Suprapubic skin (tissue), 4 donors: ENCODE measurements at regions not wholly inside any gene's neighbourhood (a gene's known extent, or its start where the extent isn't known, plus 50 kb on each side); places are given as distances from the start of the nearest gene placed in this dataset.

Source experiments
- DNase-seq, 2 donors: peaks; one replicate each; pipeline ENCODE4 v3.0.0-alpha.2; 2019; ENCODE audit warnings: low spot score in 2 of 2
- H3K27ac ChIP-seq: fragments of 200-600 bp; sonication (generic); one replicate; pipeline ENCODE4 v1.5.1; 2019
- H3K27me3 ChIP-seq: fragments of 200-600 bp; sonication (generic); one replicate; pipeline ENCODE4 v1.5.1; 2019
- H3K36me3 ChIP-seq: fragments of 200-600 bp; sonication (generic); one replicate; pipeline ENCODE4 v1.5.1; 2019
- H3K4me1 ChIP-seq: fragments of 200-600 bp; sonication (generic); one replicate; pipeline ENCODE4 v1.5.1; 2019
- H3K4me3 ChIP-seq: fragments of 200-600 bp; sonication (generic); one replicate; pipeline ENCODE4 v1.5.1; 2019; ENCODE audit warnings: mild to moderate bottlenecking
- H3K9me3 ChIP-seq: fragments of 200-600 bp; sonication (generic); one replicate; pipeline ENCODE4 v1.5.1; 2019
- EP300 ChIP-seq: sonication (generic); formaldehyde crosslinking; IDR thresholded peaks from one replicate; pipeline ENCODE4 v1.6.1; 2017; ENCODE audit warnings: antibody characterized with exemption
- POLR2A ChIP-seq, 2 donors: fragments of 450-650 bp; IDR thresholded peaks; one replicate each; pipeline ENCODE4 v1.6.1; 2017; ENCODE audit warnings: antibody characterized with exemption in 2 of 2, mild to moderate bottlenecking in 2 of 2, moderate library complexity in 2 of 2
- POLR2AphosphoS5 ChIP-seq, 3 donors: sonication (generic); formaldehyde crosslinking; IDR thresholded peaks; one replicate each; pipeline ENCODE4 v1.6.1; 2017; ENCODE audit warnings: antibody characterized with exemption in 3 of 3
- WGBS: methylation state at CpG from one replicate; pipeline ENCODE4 v1.1.5; 2018; 5-methylcytosine and 5-hydroxymethylcytosine counted together
- TF ChIP-seq, protein P1 (sequence below), 2 donors: fragments of 200-600 bp in 1 of 2; fragments of 450-650 bp in 1 of 2; sonication (generic) in 1 of 2; IDR thresholded peaks; one replicate each; pipeline ENCODE4 v1.5.1; 2016 to 2019; ENCODE audit warnings: antibody characterized with exemption in 2 of 2, mild to moderate bottlenecking in 1 of 2, moderate library complexity in 1 of 2

DNA sequence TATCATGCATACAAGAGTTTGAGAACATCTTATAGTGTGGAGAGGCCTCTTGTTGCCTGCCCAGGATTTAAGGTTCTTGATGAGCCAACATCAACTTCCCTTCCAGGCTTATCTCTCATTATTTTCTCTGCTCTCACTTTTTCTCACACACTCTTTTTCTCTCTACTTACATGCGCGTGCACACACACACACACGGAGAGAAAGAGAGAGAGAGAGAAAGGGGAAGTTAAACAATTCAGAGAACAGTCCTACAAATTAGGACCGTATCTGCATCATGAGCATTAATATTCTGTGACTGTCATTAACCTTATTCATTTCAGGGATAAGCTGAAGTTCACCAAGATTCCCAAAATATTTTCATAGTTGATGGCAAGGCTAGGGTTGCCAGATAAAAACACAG is 269.0 kb downstream of the ZNF621 start:
- DNase-seq = no peak
- Histone ChIP-seq H3K4me3 (no peak overlapping the region), H3K4me1 (no peaks in the 10 kb centered on the region), H3K27me3 (no peaks in the 10 kb centered on the region), H3K9me3 (no peaks in the 10 kb centered on the region), H3K36me3 (no peaks in the 10 kb centered on the region), H3K27ac (no peak overlapping the region)
- TF ChIP-seq POLR2AphosphoS5 (IDR thresholded peaks at IDR 0.05) (no peak), EP300 (no peak), POLR2A (IDR thresholded peaks at IDR 0.05) (no peak)
- TF ChIP-seq, protein P1, sequence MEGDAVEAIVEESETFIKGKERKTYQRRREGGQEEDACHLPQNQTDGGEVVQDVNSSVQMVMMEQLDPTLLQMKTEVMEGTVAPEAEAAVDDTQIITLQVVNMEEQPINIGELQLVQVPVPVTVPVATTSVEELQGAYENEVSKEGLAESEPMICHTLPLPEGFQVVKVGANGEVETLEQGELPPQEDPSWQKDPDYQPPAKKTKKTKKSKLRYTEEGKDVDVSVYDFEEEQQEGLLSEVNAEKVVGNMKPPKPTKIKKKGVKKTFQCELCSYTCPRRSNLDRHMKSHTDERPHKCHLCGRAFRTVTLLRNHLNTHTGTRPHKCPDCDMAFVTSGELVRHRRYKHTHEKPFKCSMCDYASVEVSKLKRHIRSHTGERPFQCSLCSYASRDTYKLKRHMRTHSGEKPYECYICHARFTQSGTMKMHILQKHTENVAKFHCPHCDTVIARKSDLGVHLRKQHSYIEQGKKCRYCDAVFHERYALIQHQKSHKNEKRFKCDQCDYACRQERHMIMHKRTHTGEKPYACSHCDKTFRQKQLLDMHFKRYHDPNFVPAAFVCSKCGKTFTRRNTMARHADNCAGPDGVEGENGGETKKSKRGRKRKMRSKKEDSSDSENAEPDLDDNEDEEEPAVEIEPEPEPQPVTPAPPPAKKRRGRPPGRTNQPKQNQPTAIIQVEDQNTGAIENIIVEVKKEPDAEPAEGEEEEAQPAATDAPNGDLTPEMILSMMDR (IDR thresholded peaks at IDR 0.05) = no peak
- 82% methylated on average over 4 of the region's 4 CpGs for WGBS

GRCh38 chr3:40800343-40800742 is 275.6 kb downstream of the ZNF621 start:
- H3K9me3 ChIP-seq = no peaks in the 10 kb centered on the region
- no peaks in the 10 kb centered on the region for H3K27me3 ChIP-seq
- no peak overlapping the region for H3K4me3 ChIP-seq
- H3K4me1 ChIP-seq = no peaks in the 10 kb centered on the region
- TF ChIP-seq, protein P1 (IDR thresholded peaks at IDR 0.05) = no peak
- no peak for TF ChIP-seq EP300
- no peak for TF ChIP-seq POLR2A (IDR thresholded peaks at IDR 0.05)
- no peak for TF ChIP-seq POLR2AphosphoS5 (IDR thresholded peaks at IDR 0.05)
- H3K36me3 ChIP-seq = no peaks in the 10 kb centered on the region
- no peak overlapping the region for H3K27ac ChIP-seq
- no peak for DNase-seq

- no peak for DNase-seq
- no peak for TF ChIP-seq POLR2A (IDR thresholded peaks at IDR 0.05)
- no peak for TF ChIP-seq POLR2AphosphoS5 (IDR thresholded peaks at IDR 0.05)
- TF ChIP-seq, protein P1 (IDR thresholded peaks at IDR 0.05) = no peak
- TF ChIP-seq EP300 = no peak
- Histone ChIP-seq H3K36me3 (no peaks in the 10 kb centered on the region), H3K4me3 (no peak overlapping the region), H3K27me3 (no peaks in the 10 kb centered on the region), H3K4me1 (no peaks in the 10 kb centered on the region), H3K27ac (no peak overlapping the region), H3K9me3 (no peaks in the 10 kb centered on the region)
- 80% methylated on average over 4 of the region's 4 CpGs for whole genome bisulfite sequencing
These were observed 276.6 kb downstream of the ZNF621 start for GRCh38 chr3:40801284-40801741.

GRCh38 chr3:40803311-40803710 is 278.6 kb downstream of the ZNF621 start:
- TF ChIP-seq EP300 (no peak), POLR2A (IDR thresholded peaks at IDR 0.05) (no peak), POLR2AphosphoS5 (IDR thresholded peaks at IDR 0.05) (no peak)
- TF ChIP-seq, protein P1 (IDR thresholded peaks at IDR 0.05) = no peak
- no peaks in the 10 kb centered on the region for H3K9me3 ChIP-seq
- no peak overlapping the region for H3K27ac ChIP-seq
- no peaks in the 10 kb centered on the region for H3K36me3 ChIP-seq
- H3K4me3 ChIP-seq = no peak overlapping the region
- WGBS = 63% methylated on average over 2 of the region's 2 CpGs
- H3K27me3 ChIP-seq = no peaks in the 10 kb centered on the region
- no peak for DNase-seq
- H3K4me1 ChIP-seq = no peaks in the 10 kb centered on the region

- Histone ChIP-seq H3K36me3 (no peaks in the 10 kb centered on the region), H3K4me3 (no peak overlapping the region), H3K9me3 (peaks cover 8% of the 10 kb centered on the region), H3K4me1 (no peaks in the 10 kb centered on the region), H3K27ac (no peak overlapping the region), H3K27me3 (no peaks in the 10 kb centered on the region)
- TF ChIP-seq EP300 (no peak), POLR2A (IDR thresholded peaks at IDR 0.05) (no peak), POLR2AphosphoS5 (IDR thresholded peaks at IDR 0.05) (no peak)
- TF ChIP-seq, protein P1 (IDR thresholded peaks at IDR 0.05) = no peak
- no peak for DNase-seq
- WGBS = 58% methylated on average over 2 of the region's 2 CpGs
These were observed 280.7 kb downstream of the ZNF621 start for GRCh38 chr3:40805456-40805855.
